GM23248 (cell line): ENCODE measurements at regions not wholly inside any gene's neighbourhood (a gene's known extent, or its start where the extent isn't known, plus 50 kb on each side); places are given as distances from the start of the nearest gene placed in this dataset.

Source experiments
- EZH2 ChIP-seq: fragments of 200-600 bp; sonication (generic); IDR thresholded peaks from 2 replicates; pipeline ENCODE4 v1.6.1; 2018; ENCODE audit warnings: antibody characterized with exemption, mild to moderate bottlenecking; ENCODE audit not compliant: insufficient read depth, poor library complexity, severe bottlenecking
- EZH2phosphoT487 ChIP-seq: fragments of 200-600 bp; sonication (generic); IDR thresholded peaks from 2 replicates; pipeline ENCODE4 v1.6.1; 2018; ENCODE audit warnings: antibody characterized with exemption, moderate library complexity, mild to moderate bottlenecking, low read depth; ENCODE audit not compliant: insufficient read depth

GRCh38 chrY:17366400-17366799 lies 513.6 kb downstream of the CDY2B start:
- TF ChIP-seq EZH2phosphoT487 (no peak), EZH2 (no peak)
